ENCODE measurements at regions not wholly inside any gene's neighbourhood (a gene's known extent, or its start where the extent isn't known, plus 50 kb on each side); places are given as distances from the start of the nearest gene placed in this dataset.
"Not testable (repeated sequence)": the region's sequence is repeated elsewhere in the genome, so short reads cannot be mapped to it uniquely, and the experiment has no call there.

- H3K36me3 ChIP-seq (ENCODE audit: control insufficient read depth in 2 of 2, insufficient read depth in 2 of 2, low read length in 1 of 2) = no peaks in the 10 kb centered on the region
- no peaks in the 10 kb centered on the region for H3K9me3 ChIP-seq (ENCODE audit: control insufficient read depth in 2 of 2, insufficient read depth in 1 of 2, low read depth in 1 of 2, low read length in 1 of 2)
- no peak overlapping the region for H3K27ac ChIP-seq (ENCODE audit: low read depth in 2 of 2, low read length in 1 of 2)
- no peaks in the 10 kb centered on the region for H3K4me1 ChIP-seq (ENCODE audit: control insufficient read depth in 2 of 2, insufficient read depth in 2 of 2, low read length in 1 of 2)
- no peak overlapping the region for H3K4me3 ChIP-seq (ENCODE audit: low read depth in 1 of 2, low read length in 2 of 2)
- WGBS, 2 donors = 83 to 88% methylated on average over 2 of the region's 2 CpGs
- no peaks in the 10 kb centered on the region for H3K27me3 ChIP-seq (ENCODE audit: control insufficient read depth in 1 of 2, insufficient read depth in 2 of 2, low read length in 2 of 2)
Observed at GRCh38 chr4:150009533-150009932, 68.7 kb upstream of the DCLK2 start.

GRCh38 chr4:150010525-150011126, 67.6 kb upstream of the DCLK2 start:
- Histone ChIP-seq H3K27ac (ENCODE audit: low read depth in 2 of 2, low read length in 1 of 2) (no peak overlapping the region), H3K4me3 (ENCODE audit: low read depth in 1 of 2, low read length in 2 of 2) (no peak overlapping the region), H3K27me3 (ENCODE audit: control insufficient read depth in 1 of 2, insufficient read depth in 2 of 2, low read length in 2 of 2) (no peaks in the 10 kb centered on the region), H3K9me3 (ENCODE audit: control insufficient read depth in 2 of 2, insufficient read depth in 1 of 2, low read depth in 1 of 2, low read length in 1 of 2) (no peaks in the 10 kb centered on the region), H3K4me1 (ENCODE audit: control insufficient read depth in 2 of 2, insufficient read depth in 2 of 2, low read length in 1 of 2) (no peaks in the 10 kb centered on the region), H3K36me3 (ENCODE audit: control insufficient read depth in 2 of 2, insufficient read depth in 2 of 2, low read length in 1 of 2) (no peaks in the 10 kb centered on the region)
- 29 to 34% methylated on average over 5 to 6 of the region's 6 CpGs for WGBS, 2 donors

GRCh38 chr4:150012851-150013360, 65.3 kb upstream of the DCLK2 start:
- Histone ChIP-seq H3K4me1 (ENCODE audit: control insufficient read depth in 2 of 2, insufficient read depth in 2 of 2, low read length in 1 of 2) (no peaks in the 10 kb centered on the region), H3K27me3 (ENCODE audit: control insufficient read depth in 1 of 2, insufficient read depth in 2 of 2, low read length in 2 of 2) (no peaks in the 10 kb centered on the region), H3K27ac (ENCODE audit: low read depth in 2 of 2, low read length in 1 of 2) (no peak overlapping the region), H3K9me3 (ENCODE audit: control insufficient read depth in 2 of 2, insufficient read depth in 1 of 2, low read depth in 1 of 2, low read length in 1 of 2) (no peaks in the 10 kb centered on the region), H3K36me3 (ENCODE audit: control insufficient read depth in 2 of 2, insufficient read depth in 2 of 2, low read length in 1 of 2) (no peaks in the 10 kb centered on the region), H3K4me3 (ENCODE audit: low read depth in 1 of 2, low read length in 2 of 2) (no peak overlapping the region)
- 92 to 94% methylated on average over 3 of the region's 3 CpGs for WGBS, 2 donors

- not testable (repeated sequence) for H3K27ac ChIP-seq (ENCODE audit: low read depth in 2 of 2, low read length in 1 of 2); H3K4me1 ChIP-seq (ENCODE audit: control insufficient read depth in 2 of 2, insufficient read depth in 2 of 2, low read length in 1 of 2); H3K36me3 ChIP-seq (ENCODE audit: control insufficient read depth in 2 of 2, insufficient read depth in 2 of 2, low read length in 1 of 2); H3K4me3 ChIP-seq (ENCODE audit: low read depth in 1 of 2, low read length in 2 of 2); H3K27me3 ChIP-seq (ENCODE audit: control insufficient read depth in 1 of 2, insufficient read depth in 2 of 2, low read length in 2 of 2); H3K9me3 ChIP-seq (ENCODE audit: control insufficient read depth in 2 of 2, insufficient read depth in 1 of 2, low read depth in 1 of 2, low read length in 1 of 2)
Observed at GRCh38 chr4:150015910-150016309, 62.3 kb upstream of the DCLK2 start.

GRCh38 chr4:150016621-150017020, 61.6 kb upstream of the DCLK2 start:
- H3K36me3 ChIP-seq (ENCODE audit: control insufficient read depth in 2 of 2, insufficient read depth in 2 of 2, low read length in 1 of 2); H3K4me1 ChIP-seq (ENCODE audit: control insufficient read depth in 2 of 2, insufficient read depth in 2 of 2, low read length in 1 of 2); H3K27ac ChIP-seq (ENCODE audit: low read depth in 2 of 2, low read length in 1 of 2); H3K9me3 ChIP-seq (ENCODE audit: control insufficient read depth in 2 of 2, insufficient read depth in 1 of 2, low read depth in 1 of 2, low read length in 1 of 2); H3K27me3 ChIP-seq (ENCODE audit: control insufficient read depth in 1 of 2, insufficient read depth in 2 of 2, low read length in 2 of 2); H3K4me3 ChIP-seq (ENCODE audit: low read depth in 1 of 2, low read length in 2 of 2): not testable (repeated sequence)
- 80 to 95% methylated on average over 1 of the region's 1 CpG for WGBS, 2 donors

GRCh38 chr4:150018257-150018656, 60.0 kb upstream of the DCLK2 start:
- no peak overlapping the region for H3K27ac ChIP-seq (ENCODE audit: low read depth in 2 of 2, low read length in 1 of 2)
- no peak overlapping the region for H3K4me3 ChIP-seq (ENCODE audit: low read depth in 1 of 2, low read length in 2 of 2)
- H3K36me3 ChIP-seq (ENCODE audit: control insufficient read depth in 2 of 2, insufficient read depth in 2 of 2, low read length in 1 of 2) = no peaks in the 10 kb centered on the region
- WGBS, 2 donors = 68 to 80% methylated on average over 1 of the region's 1 CpG
- H3K27me3 ChIP-seq (ENCODE audit: control insufficient read depth in 1 of 2, insufficient read depth in 2 of 2, low read length in 2 of 2) = no peaks in the 10 kb centered on the region
- no peaks in the 10 kb centered on the region for H3K9me3 ChIP-seq (ENCODE audit: control insufficient read depth in 2 of 2, insufficient read depth in 1 of 2, low read depth in 1 of 2, low read length in 1 of 2)
- H3K4me1 ChIP-seq (ENCODE audit: control insufficient read depth in 2 of 2, insufficient read depth in 2 of 2, low read length in 1 of 2) = no peaks in the 10 kb centered on the region

GRCh38 chr4:150021483-150021882, 56.8 kb upstream of the DCLK2 start:
- no peaks in the 10 kb centered on the region for H3K4me1 ChIP-seq (ENCODE audit: control insufficient read depth in 2 of 2, insufficient read depth in 2 of 2, low read length in 1 of 2)
- no peak overlapping the region for H3K27ac ChIP-seq (ENCODE audit: low read depth in 2 of 2, low read length in 1 of 2)
- H3K27me3 ChIP-seq (ENCODE audit: control insufficient read depth in 1 of 2, insufficient read depth in 2 of 2, low read length in 2 of 2) = no peaks in the 10 kb centered on the region
- H3K4me3 ChIP-seq (ENCODE audit: low read depth in 1 of 2, low read length in 2 of 2) = no peak overlapping the region
- no peaks in the 10 kb centered on the region for H3K9me3 ChIP-seq (ENCODE audit: control insufficient read depth in 2 of 2, insufficient read depth in 1 of 2, low read depth in 1 of 2, low read length in 1 of 2)
- H3K36me3 ChIP-seq (ENCODE audit: control insufficient read depth in 2 of 2, insufficient read depth in 2 of 2, low read length in 1 of 2) = no peaks in the 10 kb centered on the region
- 75 to 83% methylated on average over 1 of the region's 1 CpG for WGBS, 2 donors

GRCh38 chr4:150023489-150023888, 54.8 kb upstream of the DCLK2 start:
- no peaks in the 10 kb centered on the region for H3K36me3 ChIP-seq (ENCODE audit: control insufficient read depth in 2 of 2, insufficient read depth in 2 of 2, low read length in 1 of 2)
- WGBS, 2 donors = 81 to 89% methylated on average over 2 of the region's 2 CpGs
- no peak overlapping the region for H3K27ac ChIP-seq (ENCODE audit: low read depth in 2 of 2, low read length in 1 of 2)
- no peaks in the 10 kb centered on the region for H3K27me3 ChIP-seq (ENCODE audit: control insufficient read depth in 1 of 2, insufficient read depth in 2 of 2, low read length in 2 of 2)
- no peak overlapping the region for H3K4me3 ChIP-seq (ENCODE audit: low read depth in 1 of 2, low read length in 2 of 2)
- H3K9me3 ChIP-seq (ENCODE audit: control insufficient read depth in 2 of 2, insufficient read depth in 1 of 2, low read depth in 1 of 2, low read length in 1 of 2) = peaks cover 0 to 3% of the 10 kb centered on the region in 2 donors
- H3K4me1 ChIP-seq (ENCODE audit: control insufficient read depth in 2 of 2, insufficient read depth in 2 of 2, low read length in 1 of 2) = no peaks in the 10 kb centered on the region

GRCh38 chr4:150026987-150027386, 51.3 kb upstream of the DCLK2 start:
- not testable (repeated sequence) for H3K9me3 ChIP-seq (ENCODE audit: control insufficient read depth in 2 of 2, insufficient read depth in 1 of 2, low read depth in 1 of 2, low read length in 1 of 2); H3K4me1 ChIP-seq (ENCODE audit: control insufficient read depth in 2 of 2, insufficient read depth in 2 of 2, low read length in 1 of 2); H3K36me3 ChIP-seq (ENCODE audit: control insufficient read depth in 2 of 2, insufficient read depth in 2 of 2, low read length in 1 of 2); H3K27me3 ChIP-seq (ENCODE audit: control insufficient read depth in 1 of 2, insufficient read depth in 2 of 2, low read length in 2 of 2); H3K27ac ChIP-seq (ENCODE audit: low read depth in 2 of 2, low read length in 1 of 2); H3K4me3 ChIP-seq (ENCODE audit: low read depth in 1 of 2, low read length in 2 of 2)
